ENCODE measurements at regions not wholly inside any gene's neighbourhood (a gene's known extent, or its start where the extent isn't known, plus 50 kb on each side); places are given as distances from the start of the nearest gene placed in this dataset.

- Histone ChIP-seq H3K9me3 (no peaks in the 10 kb centered on the region), H3K36me3 (no peaks in the 10 kb centered on the region), H3K4me1 (no peaks in the 10 kb centered on the region), H3K27ac (no peak overlapping the region), H3K27me3 (no peaks in the 10 kb centered on the region), H3K4me3 (no peak overlapping the region)
- intact Hi-C loops (cut with DNase I; ENCODE audit: low total_unique reads): no loop called here
- no peak for DNase-seq
- 78 to 89% methylated on average over 3 to 4 of the region's 4 CpGs for WGBS, 2 donors (ENCODE audit: low coverage in 1 of 2)
- TF ChIP-seq EP300 (IDR thresholded peaks at IDR 0.05; ENCODE audit: low read depth) (no peak), POLR2AphosphoS5 (IDR thresholded peaks at IDR 0.05) (no peak), POLR2A (IDR thresholded peaks at IDR 0.05) (no peak), CTCF (IDR thresholded peaks at IDR 0.05) (no peak)
- in situ Hi-C loops (cut with MboI; ENCODE audit: low pct_ligation_motif_present in 1 of 4, low pct_unique_long_range_greater_than_20kb in 1 of 4, low sequenced_read_pairs in 3 of 4): no loop called here
These were observed 980.6 kb upstream of the LCORL start for GRCh38 chr4:19002170-19002569.

GRCh38 chr4:18999595-18999994, 978.0 kb upstream of the LCORL start:
- no peak for DNase-seq
- Histone ChIP-seq H3K27ac (no peak overlapping the region), H3K27me3 (no peaks in the 10 kb centered on the region), H3K4me3 (no peak overlapping the region), H3K9me3 (no peaks in the 10 kb centered on the region), H3K4me1 (no peaks in the 10 kb centered on the region), H3K36me3 (no peaks in the 10 kb centered on the region)
- TF ChIP-seq CTCF (IDR thresholded peaks at IDR 0.05) (no peak), POLR2AphosphoS5 (IDR thresholded peaks at IDR 0.05) (no peak), EP300 (IDR thresholded peaks at IDR 0.05; ENCODE audit: low read depth) (no peak), POLR2A (IDR thresholded peaks at IDR 0.05) (no peak)
- intact Hi-C loops (cut with DNase I; ENCODE audit: low total_unique reads) (no loop called here), in situ Hi-C loops (cut with MboI; ENCODE audit: low pct_ligation_motif_present in 1 of 4, low pct_unique_long_range_greater_than_20kb in 1 of 4, low sequenced_read_pairs in 3 of 4) (no loop called here)
- WGBS, 2 donors (ENCODE audit: low coverage in 1 of 2): 86 to 92% methylated on average over 5 of the region's 5 CpGs

- Histone ChIP-seq H3K9me3 (no peaks in the 10 kb centered on the region), H3K4me1 (peaks cover 0 to 12% (median 3%) of the 10 kb centered on the region in 4 donors), H3K36me3 (no peaks in the 10 kb centered on the region), H3K27me3 (no peaks in the 10 kb centered on the region), H3K4me3 (no peak overlapping the region), H3K27ac (no peak overlapping the region)
- TF ChIP-seq EP300 (IDR thresholded peaks at IDR 0.05; ENCODE audit: low read depth): no peak
- no peak for TF ChIP-seq POLR2AphosphoS5 (IDR thresholded peaks at IDR 0.05)
- no peak for TF ChIP-seq CTCF (IDR thresholded peaks at IDR 0.05)
- no peak for TF ChIP-seq POLR2A (IDR thresholded peaks at IDR 0.05)
- 78 to 94% methylated on average over 3 to 4 of the region's 4 CpGs for WGBS, 2 donors (ENCODE audit: low coverage in 1 of 2)
- in situ Hi-C loops (cut with MboI; ENCODE audit: low pct_ligation_motif_present in 1 of 4, low pct_unique_long_range_greater_than_20kb in 1 of 4, low sequenced_read_pairs in 3 of 4) (no loop called here), intact Hi-C loops (cut with DNase I; ENCODE audit: low total_unique reads) (no loop called here)
- DNase-seq: no peak
These were observed 959.7 kb upstream of the LCORL start for GRCh38 chr4:18981234-18981615.

GRCh38 chr4:18980516-18981233, 959.1 kb upstream of the LCORL start:
- no peak overlapping the region for H3K27ac ChIP-seq
- no peak overlapping the region for H3K4me3 ChIP-seq
- 75 to 85% methylated on average over 5 to 7 of the region's 7 CpGs for WGBS, 2 donors (ENCODE audit: low coverage in 1 of 2)
- no peaks in the 10 kb centered on the region for H3K9me3 ChIP-seq
- H3K4me1 ChIP-seq: peaks cover 0 to 12% (median 4%) of the 10 kb centered on the region in 4 donors
- H3K36me3 ChIP-seq: no peaks in the 10 kb centered on the region
- intact Hi-C loops (cut with DNase I; ENCODE audit: low total_unique reads) (no loop called here), in situ Hi-C loops (cut with MboI; ENCODE audit: low pct_ligation_motif_present in 1 of 4, low pct_unique_long_range_greater_than_20kb in 1 of 4, low sequenced_read_pairs in 3 of 4) (no loop called here)
- DNase-seq: no peak
- no peaks in the 10 kb centered on the region for H3K27me3 ChIP-seq
- TF ChIP-seq EP300 (IDR thresholded peaks at IDR 0.05; ENCODE audit: low read depth): no peak
- TF ChIP-seq POLR2A (IDR thresholded peaks at IDR 0.05): no peak
- TF ChIP-seq CTCF (IDR thresholded peaks at IDR 0.05): no peak
- TF ChIP-seq POLR2AphosphoS5 (IDR thresholded peaks at IDR 0.05): no peak

Measured in transverse colon (tissue), 4 donors.